ENCODE measurements at regions not wholly inside any gene's neighbourhood (a gene's known extent, or its start where the extent isn't known, plus 50 kb on each side); places are given as distances from the start of the nearest gene placed in this dataset.

- Mint-ChIP-seq H3K9me3 (ENCODE audit: insufficient read depth) (peaks cover 3% of the 10 kb centered on the region), H3K27ac (no peak overlapping the region), H3K4me3 (no peak overlapping the region), H3K27me3 (no peaks in the 10 kb centered on the region), H3K4me1 (no peaks in the 10 kb centered on the region)
- POLR2A ChIA-PET, result no interaction called here
- peaks cover 0 to 3% (median 2%) of the 10 kb centered on the region in 3 donors for H3K9me3 ChIP-seq (ENCODE audit: control extremely low read depth in 1 of 3, control insufficient read depth in 2 of 3, insufficient read depth in 1 of 3, low read length in 2 of 3)
- no peak for DNase-seq
- TF ChIP-seq, protein P1, sequence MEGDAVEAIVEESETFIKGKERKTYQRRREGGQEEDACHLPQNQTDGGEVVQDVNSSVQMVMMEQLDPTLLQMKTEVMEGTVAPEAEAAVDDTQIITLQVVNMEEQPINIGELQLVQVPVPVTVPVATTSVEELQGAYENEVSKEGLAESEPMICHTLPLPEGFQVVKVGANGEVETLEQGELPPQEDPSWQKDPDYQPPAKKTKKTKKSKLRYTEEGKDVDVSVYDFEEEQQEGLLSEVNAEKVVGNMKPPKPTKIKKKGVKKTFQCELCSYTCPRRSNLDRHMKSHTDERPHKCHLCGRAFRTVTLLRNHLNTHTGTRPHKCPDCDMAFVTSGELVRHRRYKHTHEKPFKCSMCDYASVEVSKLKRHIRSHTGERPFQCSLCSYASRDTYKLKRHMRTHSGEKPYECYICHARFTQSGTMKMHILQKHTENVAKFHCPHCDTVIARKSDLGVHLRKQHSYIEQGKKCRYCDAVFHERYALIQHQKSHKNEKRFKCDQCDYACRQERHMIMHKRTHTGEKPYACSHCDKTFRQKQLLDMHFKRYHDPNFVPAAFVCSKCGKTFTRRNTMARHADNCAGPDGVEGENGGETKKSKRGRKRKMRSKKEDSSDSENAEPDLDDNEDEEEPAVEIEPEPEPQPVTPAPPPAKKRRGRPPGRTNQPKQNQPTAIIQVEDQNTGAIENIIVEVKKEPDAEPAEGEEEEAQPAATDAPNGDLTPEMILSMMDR (IDR thresholded peaks at IDR 0.05), result no peak
- no peak for TF ChIP-seq EZH2 (IDR thresholded peaks at IDR 0.05; ENCODE audit: borderline replicate concordance, insufficient read depth, low read depth, low read length, poor library complexity, severe bottlenecking)
- no peak overlapping the region for H3K27ac ChIP-seq (ENCODE audit: low read length in 2 of 2)
- intact Hi-C loops (cut with micrococcal nuclease), result no loop called here
- no CpG with 5 or more reads among the region's 1 CpG for WGBS (ENCODE audit: insufficient coverage)
- H2AFZ ChIP-seq (ENCODE audit: insufficient read depth, low read depth, low read length, poor library complexity, severe bottlenecking), result no peak overlapping the region
- CTCF ChIA-PET, result no interaction called here
- no peaks in the 10 kb centered on the region for H3K36me3 ChIP-seq (replicated peaks in 1 of 2; ENCODE audit: control extremely low read depth in 1 of 2, control insufficient read depth in 1 of 2, extremely low read depth in 1 of 2, insufficient read depth in 2 of 2, low read length in 1 of 2)
- no peak overlapping the region for H3K9ac ChIP-seq (ENCODE audit: low read length)
- H3K27me3 ChIP-seq (replicated peaks in 1 of 4; ENCODE audit: control extremely low read depth in 1 of 4, control insufficient read depth in 3 of 4, insufficient read depth in 4 of 4, low read length in 3 of 4), result no peaks in the 10 kb centered on the region
- H3K4me2 ChIP-seq (replicated peaks; ENCODE audit: low read depth, low read length, poor library complexity, severe bottlenecking), result no peak overlapping the region
- H3K79me2 ChIP-seq (ENCODE audit: control insufficient read depth, insufficient read depth, low read length), result no peaks in the 10 kb centered on the region
- H3K4me1 ChIP-seq (ENCODE audit: control insufficient read depth in 2 of 2, insufficient read depth in 2 of 2, low read length in 2 of 2), result no peaks in the 10 kb centered on the region
- H4K20me1 ChIP-seq (ENCODE audit: control insufficient read depth, insufficient read depth, low read length, poor library complexity, severe bottlenecking), result no peaks in the 10 kb centered on the region
- ATAC-seq (ENCODE audit: low read depth), result no peak
- H3K4me3 ChIP-seq (ENCODE audit: control extremely low read depth in 1 of 5, extremely low read depth in 1 of 5, insufficient read depth in 1 of 5, low read depth in 2 of 5, low read length in 4 of 5), result no peak overlapping the region
These were observed 709.8 kb upstream of the HS3ST1 start for GRCh38 chr4:12138488-12138887.

GRCh38 chr4:12137575-12137974 is 708.9 kb upstream of the HS3ST1 start:
- H3K27me3 ChIP-seq (replicated peaks in 1 of 4; ENCODE audit: control extremely low read depth in 1 of 4, control insufficient read depth in 3 of 4, insufficient read depth in 4 of 4, low read length in 3 of 4), result no peaks in the 10 kb centered on the region
- no peak overlapping the region for H3K4me2 ChIP-seq (replicated peaks; ENCODE audit: low read depth, low read length, poor library complexity, severe bottlenecking)
- no CpG with 5 or more reads among the region's 2 CpGs for WGBS (ENCODE audit: insufficient coverage)
- no peak for ATAC-seq (ENCODE audit: low read depth)
- intact Hi-C loops (cut with micrococcal nuclease), result no loop called here
- H3K9me3 ChIP-seq (ENCODE audit: control extremely low read depth in 1 of 3, control insufficient read depth in 2 of 3, insufficient read depth in 1 of 3, low read length in 2 of 3), result peaks cover 0 to 4% (median 3%) of the 10 kb centered on the region in 3 donors
- H3K27ac ChIP-seq (ENCODE audit: low read length in 2 of 2), result no peak overlapping the region
- Mint-ChIP-seq H3K27me3 (no peaks in the 10 kb centered on the region), H3K27ac (no peak overlapping the region), H3K4me1 (no peaks in the 10 kb centered on the region), H3K9me3 (ENCODE audit: insufficient read depth) (peaks cover 3% of the 10 kb centered on the region), H3K4me3 (no peak overlapping the region)
- ChIA-PET POLR2A (no interaction called here), CTCF (no interaction called here)
- TF ChIP-seq, protein P1 (IDR thresholded peaks at IDR 0.05), result no peak
- no peak for TF ChIP-seq EZH2 (IDR thresholded peaks at IDR 0.05; ENCODE audit: borderline replicate concordance, insufficient read depth, low read depth, low read length, poor library complexity, severe bottlenecking)
- H3K4me1 ChIP-seq (ENCODE audit: control insufficient read depth in 2 of 2, insufficient read depth in 2 of 2, low read length in 2 of 2), result no peaks in the 10 kb centered on the region
- H3K9ac ChIP-seq (ENCODE audit: low read length), result no peak overlapping the region
- no peak for DNase-seq
- H3K4me3 ChIP-seq (ENCODE audit: control extremely low read depth in 1 of 5, extremely low read depth in 1 of 5, insufficient read depth in 1 of 5, low read depth in 2 of 5, low read length in 4 of 5), result no peak overlapping the region
- no peak overlapping the region for H2AFZ ChIP-seq (ENCODE audit: insufficient read depth, low read depth, low read length, poor library complexity, severe bottlenecking)
- H3K79me2 ChIP-seq (ENCODE audit: control insufficient read depth, insufficient read depth, low read length), result no peaks in the 10 kb centered on the region
- no peaks in the 10 kb centered on the region for H3K36me3 ChIP-seq (replicated peaks in 1 of 2; ENCODE audit: control extremely low read depth in 1 of 2, control insufficient read depth in 1 of 2, extremely low read depth in 1 of 2, insufficient read depth in 2 of 2, low read length in 1 of 2)
- no peaks in the 10 kb centered on the region for H4K20me1 ChIP-seq (ENCODE audit: control insufficient read depth, insufficient read depth, low read length, poor library complexity, severe bottlenecking)

Measured in B cell (primary cell).